Loucy (cell line): ENCODE measurements at regions not wholly inside any gene's neighbourhood (a gene's known extent, or its start where the extent isn't known, plus 50 kb on each side); places are given as distances from the start of the nearest gene placed in this dataset.

ENCODE experiments used
- CTCF ChIP-seq: fragments of 200-600 bp; sonication (generic); conservative IDR thresholded peaks from 2 replicates; pipeline ENCODE4 v1.5.1; 2014; ENCODE audit warnings: mild to moderate bottlenecking, antibody characterized with exemption, low read length
- EZH2phosphoT487 ChIP-seq: fragments of 200-600 bp; IDR thresholded peaks from 2 replicates; pipeline ENCODE4 v1.6.1; 2018; ENCODE audit warnings: antibody characterized with exemption, mild to moderate bottlenecking, moderate library complexity, borderline replicate concordance

GRCh38 chr3:127370906-127371305 lies 83.1 kb upstream of the PRR20G start:
- no peak for TF ChIP-seq CTCF
- TF ChIP-seq EZH2phosphoT487 = no peak
